ENCODE measurements at regions not wholly inside any gene's neighbourhood (a gene's known extent, or its start where the extent isn't known, plus 50 kb on each side); places are given as distances from the start of the nearest gene placed in this dataset.

DNA sequence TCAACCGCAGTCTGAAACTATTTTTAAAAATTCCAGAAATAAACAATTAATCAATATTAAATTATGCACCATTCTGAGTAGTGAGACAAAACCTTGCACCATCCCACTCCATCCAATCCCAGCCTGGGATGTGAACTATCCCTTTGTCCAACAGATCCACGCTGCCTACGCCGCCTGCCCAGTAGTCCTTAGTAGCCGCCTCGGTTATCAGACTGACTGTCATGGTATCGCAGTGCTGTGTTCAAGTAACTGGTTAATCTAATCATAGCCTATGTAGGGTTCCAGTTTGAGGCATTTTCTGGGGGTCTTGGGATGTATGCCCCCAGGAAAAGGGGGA, 437.7 kb downstream of the HS3ST3B1 start:
- Mint-ChIP-seq H3K27me3 (ENCODE audit: low read depth in 2 of 2) (peaks cover 8 to 13% of the 10 kb centered on the region in 2 donors), H3K4me1 (no peaks in the 10 kb centered on the region), H3K36me3 (no peaks in the 10 kb centered on the region), H3K9me3 (no peaks in the 10 kb centered on the region), H3K27ac (no peak overlapping the region), H3K4me3 (no peak overlapping the region)
- TF ChIP-seq, protein P1, sequence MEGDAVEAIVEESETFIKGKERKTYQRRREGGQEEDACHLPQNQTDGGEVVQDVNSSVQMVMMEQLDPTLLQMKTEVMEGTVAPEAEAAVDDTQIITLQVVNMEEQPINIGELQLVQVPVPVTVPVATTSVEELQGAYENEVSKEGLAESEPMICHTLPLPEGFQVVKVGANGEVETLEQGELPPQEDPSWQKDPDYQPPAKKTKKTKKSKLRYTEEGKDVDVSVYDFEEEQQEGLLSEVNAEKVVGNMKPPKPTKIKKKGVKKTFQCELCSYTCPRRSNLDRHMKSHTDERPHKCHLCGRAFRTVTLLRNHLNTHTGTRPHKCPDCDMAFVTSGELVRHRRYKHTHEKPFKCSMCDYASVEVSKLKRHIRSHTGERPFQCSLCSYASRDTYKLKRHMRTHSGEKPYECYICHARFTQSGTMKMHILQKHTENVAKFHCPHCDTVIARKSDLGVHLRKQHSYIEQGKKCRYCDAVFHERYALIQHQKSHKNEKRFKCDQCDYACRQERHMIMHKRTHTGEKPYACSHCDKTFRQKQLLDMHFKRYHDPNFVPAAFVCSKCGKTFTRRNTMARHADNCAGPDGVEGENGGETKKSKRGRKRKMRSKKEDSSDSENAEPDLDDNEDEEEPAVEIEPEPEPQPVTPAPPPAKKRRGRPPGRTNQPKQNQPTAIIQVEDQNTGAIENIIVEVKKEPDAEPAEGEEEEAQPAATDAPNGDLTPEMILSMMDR (IDR thresholded peaks at IDR 0.05), result no peak
- Histone ChIP-seq H3K9me3 (ENCODE audit: control insufficient read depth, insufficient read depth, low read length) (no peaks in the 10 kb centered on the region), H3K27me3 (ENCODE audit: control insufficient read depth, insufficient read depth, low read length) (no peaks in the 10 kb centered on the region), H3K36me3 (ENCODE audit: control insufficient read depth, insufficient read depth, low read length) (no peaks in the 10 kb centered on the region), H3K27ac (ENCODE audit: low read length) (no peak overlapping the region), H3K4me1 (ENCODE audit: control insufficient read depth, insufficient read depth, low read length) (no peaks in the 10 kb centered on the region), H3K4me3 (ENCODE audit: low read length) (no peak overlapping the region)
- DNase-seq, result no peak
- WGBS (ENCODE audit: insufficient coverage), result 90% methylated on average over 7 of the region's 7 CpGs
- ATAC-seq, result no peak
- intact Hi-C loops (cut with micrococcal nuclease), result no loop called here

DNA sequence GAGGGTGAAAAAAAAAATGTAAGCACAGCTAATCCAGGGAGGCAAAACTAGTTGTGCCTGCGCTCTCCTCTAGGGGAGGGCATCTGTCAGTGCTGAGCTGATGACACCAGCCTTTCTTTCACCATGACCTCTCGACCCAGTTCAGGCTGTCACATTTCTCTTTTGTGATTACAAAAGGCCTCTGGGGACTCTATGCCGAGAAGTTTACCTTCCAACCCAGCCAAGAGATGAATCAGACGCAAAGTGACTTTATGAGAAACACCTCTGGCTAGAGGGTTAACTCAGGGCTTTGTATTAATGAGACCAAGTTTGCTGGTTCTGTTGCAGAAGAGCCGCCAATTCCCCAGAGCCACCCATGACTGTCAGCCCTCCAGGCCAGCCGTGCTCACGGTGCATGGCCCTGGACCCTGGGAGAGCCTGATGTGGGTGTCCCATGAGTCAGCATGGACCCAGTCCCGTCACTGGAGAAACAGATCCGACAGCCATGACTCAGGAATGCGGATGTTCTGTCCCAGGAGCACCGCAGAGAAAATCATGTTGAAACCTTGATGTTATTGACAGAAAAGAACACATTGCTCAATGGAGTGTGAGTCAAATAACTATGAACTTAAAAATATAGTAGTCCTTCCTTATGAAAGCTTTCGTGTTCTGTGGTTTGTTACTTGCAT, 437.2 kb downstream of the HS3ST3B1 start:
- no peak overlapping the region for H3K27ac Mint-ChIP-seq
- TF ChIP-seq, protein P1 (IDR thresholded peaks at IDR 0.05), result no peak
- no peak overlapping the region for H3K4me3 Mint-ChIP-seq

DNA sequence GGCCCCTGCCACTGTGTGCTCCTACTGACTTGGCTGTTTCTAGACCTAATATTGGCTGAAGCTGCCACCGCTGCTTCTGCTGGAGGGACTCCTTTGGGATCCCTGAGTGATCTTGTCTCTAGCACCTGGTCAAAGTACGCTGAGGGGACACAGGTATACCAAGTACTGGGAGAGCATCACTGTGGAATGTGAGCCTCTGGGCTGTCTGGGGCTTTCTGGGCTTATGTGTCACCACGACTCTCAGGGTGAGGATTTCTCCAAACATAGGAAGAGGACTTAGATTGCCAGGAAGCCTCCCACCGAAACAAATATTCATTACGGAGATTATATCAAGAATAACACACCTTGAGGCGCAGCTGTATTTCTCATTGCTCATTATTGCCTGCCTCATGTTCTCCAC, 435.8 kb downstream of the HS3ST3B1 start:
- no peak overlapping the region for H3K27ac ChIP-seq (ENCODE audit: low read length)
- H3K9me3 ChIP-seq (ENCODE audit: control insufficient read depth, insufficient read depth, low read length), result no peaks in the 10 kb centered on the region
- no peaks in the 10 kb centered on the region for H3K36me3 Mint-ChIP-seq
- H3K36me3 ChIP-seq (ENCODE audit: control insufficient read depth, insufficient read depth, low read length), result no peaks in the 10 kb centered on the region
- H3K4me3 ChIP-seq (ENCODE audit: low read length), result no peak overlapping the region
- TF ChIP-seq, protein P1 (IDR thresholded peaks at IDR 0.05), result no peak
- intact Hi-C loops (cut with micrococcal nuclease), result no loop called here
- H3K4me1 Mint-ChIP-seq, result no peaks in the 10 kb centered on the region
- H3K27ac Mint-ChIP-seq, result no peak overlapping the region
- H3K9me3 Mint-ChIP-seq, result no peaks in the 10 kb centered on the region
- 57% methylated on average over 4 of the region's 6 CpGs for WGBS (ENCODE audit: insufficient coverage)
- H3K27me3 Mint-ChIP-seq (ENCODE audit: low read depth in 2 of 2), result peaks cover 12 to 18% of the 10 kb centered on the region in 2 donors
- DNase-seq (no peak), ATAC-seq (no peak)
- no peaks in the 10 kb centered on the region for H3K27me3 ChIP-seq (ENCODE audit: control insufficient read depth, insufficient read depth, low read length)
- H3K4me1 ChIP-seq (ENCODE audit: control insufficient read depth, insufficient read depth, low read length), result no peaks in the 10 kb centered on the region
- no peak overlapping the region for H3K4me3 Mint-ChIP-seq

More for the DNA sequence above, 437.2 kb downstream of the HS3ST3B1 start:
- DNase-seq, result peak in 1 of 2 donors; percentile 11
- Histone ChIP-seq H3K9me3 (ENCODE audit: control insufficient read depth, insufficient read depth, low read length) (no peaks in the 10 kb centered on the region), H3K4me3 (ENCODE audit: low read length) (no peak overlapping the region), H3K27me3 (ENCODE audit: control insufficient read depth, insufficient read depth, low read length) (no peaks in the 10 kb centered on the region), H3K4me1 (ENCODE audit: control insufficient read depth, insufficient read depth, low read length) (no peaks in the 10 kb centered on the region), H3K27ac (ENCODE audit: low read length) (no peak overlapping the region), H3K36me3 (ENCODE audit: control insufficient read depth, insufficient read depth, low read length) (no peaks in the 10 kb centered on the region)
- intact Hi-C loops (cut with micrococcal nuclease), result no loop called here
- ATAC-seq, result peak; percentile 26 to 57 (median 35)
- no peaks in the 10 kb centered on the region for H3K4me1 Mint-ChIP-seq
- 84% methylated on average over 12 of the region's 12 CpGs for WGBS (ENCODE audit: insufficient coverage)
- no peaks in the 10 kb centered on the region for H3K36me3 Mint-ChIP-seq
- H3K9me3 Mint-ChIP-seq, result no peaks in the 10 kb centered on the region
- peaks cover 12 to 18% of the 10 kb centered on the region in 2 donors for H3K27me3 Mint-ChIP-seq (ENCODE audit: low read depth in 2 of 2)

DNA sequence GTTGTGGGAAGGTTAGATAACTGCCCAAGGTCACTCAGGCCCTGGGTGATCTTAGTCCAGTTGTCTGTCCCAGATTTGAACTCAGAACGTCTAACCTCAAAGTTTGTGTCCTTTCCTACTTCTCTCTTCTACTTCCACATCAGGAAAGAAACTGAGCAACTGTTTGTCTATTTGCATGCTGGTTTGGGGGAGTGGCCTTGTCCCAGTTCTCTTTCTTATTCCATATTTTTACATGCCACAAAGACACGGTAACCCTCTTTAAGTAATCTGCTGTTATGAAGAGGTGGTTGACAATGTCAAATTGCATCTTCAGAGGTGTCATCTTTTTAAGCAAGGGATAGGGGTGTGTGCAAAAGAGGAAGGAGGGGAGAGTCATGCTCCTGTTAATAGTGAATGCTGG, 432.5 kb downstream of the HS3ST3B1 start:
- Mint-ChIP-seq H3K27ac (no peak overlapping the region), H3K4me1 (no peaks in the 10 kb centered on the region), H3K9me3 (no peaks in the 10 kb centered on the region), H3K4me3 (no peak overlapping the region), H3K27me3 (ENCODE audit: low read depth in 2 of 2) (peaks cover 12 to 16% of the 10 kb centered on the region in 2 donors), H3K36me3 (no peaks in the 10 kb centered on the region)
- no peak overlapping the region for H3K27ac ChIP-seq (ENCODE audit: low read length)
- H3K4me1 ChIP-seq (ENCODE audit: control insufficient read depth, insufficient read depth, low read length), result no peaks in the 10 kb centered on the region
- intact Hi-C loops (cut with micrococcal nuclease), result no loop called here
- H3K4me3 ChIP-seq (ENCODE audit: low read length), result no peak overlapping the region
- H3K27me3 ChIP-seq (ENCODE audit: control insufficient read depth, insufficient read depth, low read length), result no peaks in the 10 kb centered on the region
- no peaks in the 10 kb centered on the region for H3K36me3 ChIP-seq (ENCODE audit: control insufficient read depth, insufficient read depth, low read length)
- TF ChIP-seq, protein P1 (IDR thresholded peaks at IDR 0.05), result no peak
- DNase-seq, result no peak
- H3K9me3 ChIP-seq (ENCODE audit: control insufficient read depth, insufficient read depth, low read length), result no peaks in the 10 kb centered on the region
- no CpG with 5 or more reads among the region's 2 CpGs for WGBS (ENCODE audit: insufficient coverage)
- ATAC-seq, result no peak

All from natural killer cell (primary cell).